Esophagus muscularis mucosa (tissue), 3 donors: ENCODE measurements at regions not wholly inside any gene's neighbourhood (a gene's known extent, or its start where the extent isn't known, plus 50 kb on each side); places are given as distances from the start of the nearest gene placed in this dataset.
"Not testable (repeated sequence)": the region's sequence is repeated elsewhere in the genome, so short reads cannot be mapped to it uniquely, and the experiment has no call there.

ENCODE experiments used
- POLR2A ChIP-seq: fragments of 450-650 bp; IDR thresholded peaks from one replicate; pipeline ENCODE4 v1.6.1; 2017; ENCODE audit warnings: antibody characterized with exemption, moderate library complexity, mild to moderate bottlenecking, low read depth
- POLR2AphosphoS5 ChIP-seq, 2 donors: sonication (generic); formaldehyde crosslinking; IDR thresholded peaks; one replicate each; pipeline ENCODE4 v1.6.1; 2017; ENCODE audit warnings: antibody characterized with exemption in 2 of 2
- TF ChIP-seq, protein P1 (sequence below), 3 experiments: fragments of 200-600 bp in 2 of 3; fragments of 450-650 bp in 1 of 3; sonication (generic) in 2 of 3; IDR thresholded peaks; one replicate each; pipeline ENCODE4 v1.5.1; 2017 to 2019; ENCODE audit warnings: antibody characterized with exemption in 3 of 3, mild to moderate bottlenecking in 2 of 3, moderate library complexity in 1 of 3

- TF ChIP-seq, protein P1, sequence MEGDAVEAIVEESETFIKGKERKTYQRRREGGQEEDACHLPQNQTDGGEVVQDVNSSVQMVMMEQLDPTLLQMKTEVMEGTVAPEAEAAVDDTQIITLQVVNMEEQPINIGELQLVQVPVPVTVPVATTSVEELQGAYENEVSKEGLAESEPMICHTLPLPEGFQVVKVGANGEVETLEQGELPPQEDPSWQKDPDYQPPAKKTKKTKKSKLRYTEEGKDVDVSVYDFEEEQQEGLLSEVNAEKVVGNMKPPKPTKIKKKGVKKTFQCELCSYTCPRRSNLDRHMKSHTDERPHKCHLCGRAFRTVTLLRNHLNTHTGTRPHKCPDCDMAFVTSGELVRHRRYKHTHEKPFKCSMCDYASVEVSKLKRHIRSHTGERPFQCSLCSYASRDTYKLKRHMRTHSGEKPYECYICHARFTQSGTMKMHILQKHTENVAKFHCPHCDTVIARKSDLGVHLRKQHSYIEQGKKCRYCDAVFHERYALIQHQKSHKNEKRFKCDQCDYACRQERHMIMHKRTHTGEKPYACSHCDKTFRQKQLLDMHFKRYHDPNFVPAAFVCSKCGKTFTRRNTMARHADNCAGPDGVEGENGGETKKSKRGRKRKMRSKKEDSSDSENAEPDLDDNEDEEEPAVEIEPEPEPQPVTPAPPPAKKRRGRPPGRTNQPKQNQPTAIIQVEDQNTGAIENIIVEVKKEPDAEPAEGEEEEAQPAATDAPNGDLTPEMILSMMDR (IDR thresholded peaks at IDR 0.05) = not testable (repeated sequence)
- not testable (repeated sequence) for TF ChIP-seq POLR2A; POLR2AphosphoS5 (IDR thresholded peaks at IDR 0.05)
These were observed 539.0 kb upstream of the ZP4 start for GRCh38 chr1:238429703-238430102.
